ENCODE measurements at regions not wholly inside any gene's neighbourhood (a gene's known extent, or its start where the extent isn't known, plus 50 kb on each side); places are given as distances from the start of the nearest gene placed in this dataset.

- no peak for TF ChIP-seq CTCF (conservative IDR thresholded peaks at IDR 0.05 in 1 of 2, IDR thresholded peaks at IDR 0.05 in 1 of 2; ENCODE audit: low read depth in 1 of 2, low read length in 2 of 2)
- TF ChIP-seq EZH2 (IDR thresholded peaks at IDR 0.05; ENCODE audit: low read length, missing control alignments): no peak
- H3K27me3 ChIP-seq (ENCODE audit: control insufficient read depth, insufficient read depth, low read length): no peaks in the 10 kb centered on the region
- no peaks in the 10 kb centered on the region for H3K79me2 ChIP-seq (ENCODE audit: control insufficient read depth, insufficient read depth, low read length)
- no peaks in the 10 kb centered on the region for H3K4me1 ChIP-seq (ENCODE audit: control insufficient read depth, extremely low read depth, insufficient read depth, low read length)
- no peak overlapping the region for H3K9ac ChIP-seq (ENCODE audit: insufficient read depth, low read length)
- H3K36me3 ChIP-seq (ENCODE audit: control insufficient read depth, insufficient read depth, low read length): no peaks in the 10 kb centered on the region
- no peak overlapping the region for H2AFZ ChIP-seq (ENCODE audit: low read length)
- H3K9me3 ChIP-seq (ENCODE audit: control insufficient read depth, insufficient read depth, low read depth, low read length): no peaks in the 10 kb centered on the region
- H3K4me3 ChIP-seq (replicated peaks in 1 of 4; ENCODE audit: control extremely low read depth in 1 of 4, insufficient read depth in 1 of 4, low read depth in 3 of 4, low read length in 4 of 4): no peak overlapping the region
- DNase-seq (ENCODE audit: low read depth in 2 of 2): no peak
- H3K4me2 ChIP-seq (ENCODE audit: extremely low read depth, insufficient read depth, low read length): no peak overlapping the region
- no peak overlapping the region for H3K27ac ChIP-seq (ENCODE audit: insufficient read depth, low read length)
- no peaks in the 10 kb centered on the region for H4K20me1 ChIP-seq (ENCODE audit: control insufficient read depth, extremely low read depth, insufficient read depth, low read length)
These were observed 411.7 kb upstream of the ZFHX3 start for GRCh38 chr16:73459586-73459985.

GRCh38 chr16:73457851-73458250, 409.9 kb upstream of the ZFHX3 start:
- no peak overlapping the region for H3K27ac ChIP-seq (ENCODE audit: insufficient read depth, low read length)
- TF ChIP-seq CTCF (conservative IDR thresholded peaks at IDR 0.05 in 1 of 2, IDR thresholded peaks at IDR 0.05 in 1 of 2; ENCODE audit: low read depth in 1 of 2, low read length in 2 of 2): no peak
- no peak for TF ChIP-seq EZH2 (IDR thresholded peaks at IDR 0.05; ENCODE audit: low read length, missing control alignments)
- H2AFZ ChIP-seq (ENCODE audit: low read length): no peak overlapping the region
- H3K9ac ChIP-seq (ENCODE audit: insufficient read depth, low read length): no peak overlapping the region
- no peaks in the 10 kb centered on the region for H3K36me3 ChIP-seq (ENCODE audit: control insufficient read depth, insufficient read depth, low read length)
- H3K4me1 ChIP-seq (ENCODE audit: control insufficient read depth, extremely low read depth, insufficient read depth, low read length): no peaks in the 10 kb centered on the region
- no peak for DNase-seq (ENCODE audit: low read depth in 2 of 2)
- no peaks in the 10 kb centered on the region for H3K27me3 ChIP-seq (ENCODE audit: control insufficient read depth, insufficient read depth, low read length)
- H3K79me2 ChIP-seq (ENCODE audit: control insufficient read depth, insufficient read depth, low read length): no peaks in the 10 kb centered on the region
- no peaks in the 10 kb centered on the region for H4K20me1 ChIP-seq (ENCODE audit: control insufficient read depth, extremely low read depth, insufficient read depth, low read length)
- H3K9me3 ChIP-seq (ENCODE audit: control insufficient read depth, insufficient read depth, low read depth, low read length): no peaks in the 10 kb centered on the region
- no peak overlapping the region for H3K4me3 ChIP-seq (replicated peaks in 1 of 4; ENCODE audit: control extremely low read depth in 1 of 4, insufficient read depth in 1 of 4, low read depth in 3 of 4, low read length in 4 of 4)
- no peak overlapping the region for H3K4me2 ChIP-seq (ENCODE audit: extremely low read depth, insufficient read depth, low read length)

- no peaks in the 10 kb centered on the region for H3K4me1 ChIP-seq (ENCODE audit: control insufficient read depth, extremely low read depth, insufficient read depth, low read length)
- no peaks in the 10 kb centered on the region for H3K9me3 ChIP-seq (ENCODE audit: control insufficient read depth, insufficient read depth, low read depth, low read length)
- H3K4me3 ChIP-seq (replicated peaks in 1 of 4; ENCODE audit: control extremely low read depth in 1 of 4, insufficient read depth in 1 of 4, low read depth in 3 of 4, low read length in 4 of 4): no peak overlapping the region
- H3K79me2 ChIP-seq (ENCODE audit: control insufficient read depth, insufficient read depth, low read length): no peaks in the 10 kb centered on the region
- TF ChIP-seq CTCF (conservative IDR thresholded peaks at IDR 0.05 in 1 of 2, IDR thresholded peaks at IDR 0.05 in 1 of 2; ENCODE audit: low read depth in 1 of 2, low read length in 2 of 2) (no peak), EZH2 (IDR thresholded peaks at IDR 0.05; ENCODE audit: low read length, missing control alignments) (no peak)
- no peak overlapping the region for H2AFZ ChIP-seq (ENCODE audit: low read length)
- H3K36me3 ChIP-seq (ENCODE audit: control insufficient read depth, insufficient read depth, low read length): no peaks in the 10 kb centered on the region
- H4K20me1 ChIP-seq (ENCODE audit: control insufficient read depth, extremely low read depth, insufficient read depth, low read length): no peaks in the 10 kb centered on the region
- no peak overlapping the region for H3K9ac ChIP-seq (ENCODE audit: insufficient read depth, low read length)
- H3K4me2 ChIP-seq (ENCODE audit: extremely low read depth, insufficient read depth, low read length): no peak overlapping the region
- DNase-seq (ENCODE audit: low read depth in 2 of 2): no peak
- no peaks in the 10 kb centered on the region for H3K27me3 ChIP-seq (ENCODE audit: control insufficient read depth, insufficient read depth, low read length)
- no peak overlapping the region for H3K27ac ChIP-seq (ENCODE audit: insufficient read depth, low read length)
These were observed 401.0 kb upstream of the ZFHX3 start for GRCh38 chr16:73448970-73449369.

Data from fibroblast of lung (primary cell).